Left kidney (tissue), 1 donor: ENCODE measurements at regions not wholly inside any gene's neighbourhood (a gene's known extent, or its start where the extent isn't known, plus 50 kb on each side); places are given as distances from the start of the nearest gene placed in this dataset.

Experiments
- DNase-seq: peaks from one replicate; pipeline ENCODE4 v3.0.0-alpha.2; 2013

- no peak for DNase-seq
Observed at GRCh38 chr12:111011999-111012600, 91.7 kb upstream of the MYL2 start.

- DNase-seq: no peak
Observed at GRCh38 chr12:111010916-111011657, 90.7 kb upstream of the MYL2 start.

GRCh38 chr12:111010061-111010460 lies 89.7 kb upstream of the MYL2 start:
- DNase-seq: no peak

- no peak for DNase-seq
Observed at GRCh38 chr12:111006621-111007020, 86.2 kb upstream of the MYL2 start.

GRCh38 chr12:110998971-110999370 lies 78.6 kb upstream of the MYL2 start:
- DNase-seq: no peak

- DNase-seq: no peak
Observed at GRCh38 chr12:110998165-110998564, 77.8 kb upstream of the MYL2 start.

GRCh38 chr12:110996415-110996814 lies 76.0 kb upstream of the MYL2 start:
- no peak for DNase-seq

GRCh38 chr12:110995615-110996014 lies 75.2 kb upstream of the MYL2 start:
- no peak for DNase-seq

GRCh38 chr12:110995016-110995415 lies 74.6 kb upstream of the MYL2 start:
- DNase-seq: no peak

GRCh38 chr12:110993434-110993833 lies 73.1 kb upstream of the MYL2 start:
- no peak for DNase-seq

GRCh38 chr12:110992909-110993308 lies 72.5 kb upstream of the MYL2 start:
- no peak for DNase-seq

GRCh38 chr12:110983811-110984210 lies 63.4 kb upstream of the MYL2 start:
- no peak for DNase-seq

- no peak for DNase-seq
Observed at GRCh38 chr12:110972866-110973265, 52.5 kb upstream of the MYL2 start.

- no peak for DNase-seq
Observed at GRCh38 chr12:110971936-110972335, 51.6 kb upstream of the MYL2 start.

- DNase-seq: no peak
Observed at GRCh38 chr12:110971189-110971920, 51.0 kb upstream of the MYL2 start.
